GM12801 (cell line): ENCODE measurements at regions not wholly inside any gene's neighbourhood (a gene's known extent, or its start where the extent isn't known, plus 50 kb on each side); places are given as distances from the start of the nearest gene placed in this dataset.

ENCODE experiments used
- CTCF ChIP-seq: IDR thresholded peaks from one replicate; pipeline ENCODE4 v1.5.1; 2011; ENCODE audit warnings: control low read depth; ENCODE audit not compliant: insufficient read length; ENCODE audit errors: extremely low read depth

- TF ChIP-seq CTCF: no peak
Observed at GRCh38 chr12:126492181-126492580, 1426.9 kb downstream of the AACS start.

GRCh38 chr12:126493366-126494108, 1428.3 kb downstream of the AACS start:
- no peak for TF ChIP-seq CTCF

GRCh38 chr12:126496201-126496600, 1431.0 kb downstream of the AACS start:
- no peak for TF ChIP-seq CTCF

GRCh38 chr12:126506426-126507182, 1441.4 kb downstream of the AACS start:
- TF ChIP-seq CTCF: no peak

GRCh38 chr12:126507231-126507630, 1442.0 kb downstream of the AACS start:
- TF ChIP-seq CTCF: no peak

GRCh38 chr12:126509572-126509971, 1444.3 kb downstream of the AACS start:
- TF ChIP-seq CTCF: no peak

GRCh38 chr12:126510630-126511029, 1445.4 kb downstream of the AACS start:
- TF ChIP-seq CTCF: no peak
